ENCODE measurements at regions not wholly inside any gene's neighbourhood (a gene's known extent, or its start where the extent isn't known, plus 50 kb on each side); places are given as distances from the start of the nearest gene placed in this dataset.
"Not testable (repeated sequence)": the region's sequence is repeated elsewhere in the genome, so short reads cannot be mapped to it uniquely, and the experiment has no call there.

- no peak for DNase-seq (ENCODE audit: low read depth in 2 of 2)
Observed at GRCh38 chr6:144475411-144475810, 190.3 kb downstream of the UTRN start.

DNA sequence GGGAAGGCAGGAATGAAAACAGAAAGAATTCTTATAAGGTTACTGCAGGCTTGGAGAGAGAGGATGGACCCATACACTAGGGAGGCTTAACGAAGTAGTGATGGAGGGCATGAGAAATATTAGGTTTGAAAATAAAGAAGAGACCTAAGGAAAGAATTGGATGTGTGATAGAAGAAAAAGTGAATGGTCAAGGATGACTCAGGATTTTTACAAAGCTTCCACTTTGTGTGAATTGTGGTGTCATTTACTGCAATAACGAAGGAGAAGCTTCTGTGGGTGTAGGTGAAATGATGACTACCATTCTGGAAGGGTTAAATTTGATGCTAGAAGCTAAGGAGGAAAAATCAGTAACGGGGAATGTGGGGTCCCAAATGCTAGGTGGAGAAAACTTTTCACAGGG, 191.2 kb downstream of the UTRN start:
- DNase-seq (ENCODE audit: low read depth in 2 of 2), result no peak

GRCh38 chr6:144477396-144477795, 192.3 kb downstream of the UTRN start:
- DNase-seq (ENCODE audit: low read depth in 2 of 2), result no peak

DNA sequence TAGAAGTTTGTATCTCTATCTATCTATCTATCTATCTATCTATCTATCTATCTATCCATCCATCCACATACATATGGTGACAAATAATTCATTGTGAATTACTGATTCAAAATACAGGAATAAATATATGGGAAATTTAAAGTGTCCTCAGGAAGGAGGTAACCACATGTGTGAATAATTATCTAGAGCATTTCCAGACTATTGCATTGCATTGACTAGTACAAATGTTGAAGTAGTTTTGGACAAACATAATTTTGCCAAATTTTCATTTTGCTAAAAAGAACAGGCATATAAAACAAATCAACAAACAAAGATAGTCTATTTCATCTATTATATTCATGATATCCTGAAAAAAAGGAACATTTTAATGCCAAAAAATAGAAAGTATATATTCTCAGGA, 192.7 kb downstream of the UTRN start:
- no peak for DNase-seq (ENCODE audit: low read depth in 2 of 2)

- no peak for DNase-seq (ENCODE audit: low read depth in 2 of 2)
Observed at GRCh38 chr6:144478483-144478882, 193.3 kb downstream of the UTRN start.

DNA sequence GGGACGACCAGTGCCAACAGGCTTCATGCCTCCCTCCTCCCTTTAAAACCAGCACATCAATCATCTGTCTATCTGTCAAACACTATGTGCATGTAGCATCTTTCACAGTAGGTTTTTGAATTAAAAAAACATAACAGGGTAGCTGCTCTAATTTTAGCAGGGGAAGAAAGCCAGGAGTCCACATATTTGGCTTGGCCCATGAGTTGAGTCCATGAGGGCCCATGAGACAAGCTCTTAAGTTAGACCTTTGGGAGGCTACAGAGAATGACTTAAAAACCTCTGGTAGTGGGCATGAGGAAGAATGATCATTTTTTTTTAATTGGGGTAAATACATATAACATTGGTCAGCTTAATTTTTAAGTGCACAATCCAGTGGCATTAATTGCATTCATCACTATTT, 194.9 kb downstream of the UTRN start:
- DNase-seq (ENCODE audit: low read depth in 2 of 2), result no peak

DNA sequence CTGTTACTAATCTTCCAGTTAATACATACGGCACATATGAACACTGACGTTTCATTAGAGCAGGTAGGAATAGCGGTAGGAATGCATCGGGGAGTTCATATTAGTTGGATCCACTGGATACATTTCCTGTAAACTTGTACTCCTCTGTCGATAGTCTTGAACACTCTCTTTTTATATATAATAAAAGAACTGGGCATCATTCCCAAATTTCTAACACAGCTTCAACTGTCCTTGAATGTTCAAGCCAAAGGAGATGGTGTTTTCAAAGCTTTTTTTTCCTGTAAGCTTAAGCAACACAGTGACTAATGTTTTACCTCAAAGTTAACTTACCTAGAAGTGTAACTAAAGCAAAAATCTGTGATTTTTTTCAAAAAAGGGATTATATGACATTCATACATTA, 195.3 kb downstream of the UTRN start:
- DNase-seq (ENCODE audit: low read depth in 2 of 2), result no peak

GRCh38 chr6:144481527-144481926, 196.4 kb downstream of the UTRN start:
- DNase-seq (ENCODE audit: low read depth in 2 of 2), result no peak

DNA sequence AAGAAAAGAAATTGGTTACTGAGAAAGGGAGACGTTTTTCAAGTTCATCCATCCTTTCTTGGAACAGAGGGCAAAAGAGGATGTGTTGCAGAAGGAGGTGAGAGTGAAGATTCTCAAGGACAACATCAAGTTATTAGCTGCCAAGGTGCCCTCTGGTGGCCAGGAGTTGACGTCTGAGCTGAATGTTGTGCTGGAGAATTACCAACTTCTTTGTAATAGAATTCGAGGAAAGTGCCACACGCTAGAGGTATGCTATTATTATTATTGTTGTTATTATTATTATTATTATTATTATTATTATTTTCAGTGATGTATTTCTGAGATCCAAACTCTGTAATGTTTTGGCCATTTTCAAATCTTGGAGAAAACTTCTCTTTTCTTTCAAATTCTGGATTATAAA, 197.0 kb downstream of the UTRN start:
- peak; percentile 32 to 65 for DNase-seq (ENCODE audit: low read depth in 2 of 2)

DNA sequence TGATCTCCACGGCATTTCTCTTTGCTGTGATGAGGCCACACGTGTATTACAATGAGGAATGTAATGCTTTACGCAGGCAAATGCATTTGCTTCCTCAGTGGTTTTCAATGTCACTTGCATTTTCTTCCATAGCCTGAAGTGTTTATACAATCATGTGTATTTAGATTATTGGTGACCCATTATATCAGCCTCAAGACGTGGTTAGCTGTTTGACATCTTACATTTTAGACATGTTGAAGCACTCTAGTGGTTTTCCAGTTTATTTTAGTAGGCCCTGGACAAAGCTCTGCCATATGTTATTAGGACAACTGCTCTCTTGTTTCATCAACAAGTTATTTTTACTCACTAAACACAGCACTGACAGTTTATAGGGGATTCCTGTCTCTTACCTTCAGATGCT, 200.4 kb downstream of the UTRN start:
- DNase-seq (ENCODE audit: low read depth in 2 of 2), result no peak

DNA sequence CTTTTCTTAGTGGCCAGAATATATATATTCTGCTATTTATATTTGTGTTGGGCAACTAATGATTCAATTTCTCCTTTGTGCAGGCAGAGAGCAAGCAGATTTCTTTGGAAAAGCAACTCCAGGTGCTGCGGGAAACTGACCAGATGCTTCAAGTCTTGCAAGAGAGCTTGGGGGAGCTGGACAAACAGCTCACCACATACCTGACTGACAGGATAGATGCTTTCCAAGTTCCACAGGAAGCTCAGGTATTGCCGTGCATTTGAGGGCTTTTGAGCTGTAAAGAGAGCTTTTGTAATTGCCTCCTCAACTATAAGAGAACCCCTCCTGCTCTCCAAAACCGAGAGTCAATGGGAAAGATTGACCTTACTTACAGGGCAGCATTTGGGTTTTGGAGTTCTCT, 203.5 kb downstream of the UTRN start:
- DNase-seq (ENCODE audit: low read depth in 2 of 2), result no peak

DNA sequence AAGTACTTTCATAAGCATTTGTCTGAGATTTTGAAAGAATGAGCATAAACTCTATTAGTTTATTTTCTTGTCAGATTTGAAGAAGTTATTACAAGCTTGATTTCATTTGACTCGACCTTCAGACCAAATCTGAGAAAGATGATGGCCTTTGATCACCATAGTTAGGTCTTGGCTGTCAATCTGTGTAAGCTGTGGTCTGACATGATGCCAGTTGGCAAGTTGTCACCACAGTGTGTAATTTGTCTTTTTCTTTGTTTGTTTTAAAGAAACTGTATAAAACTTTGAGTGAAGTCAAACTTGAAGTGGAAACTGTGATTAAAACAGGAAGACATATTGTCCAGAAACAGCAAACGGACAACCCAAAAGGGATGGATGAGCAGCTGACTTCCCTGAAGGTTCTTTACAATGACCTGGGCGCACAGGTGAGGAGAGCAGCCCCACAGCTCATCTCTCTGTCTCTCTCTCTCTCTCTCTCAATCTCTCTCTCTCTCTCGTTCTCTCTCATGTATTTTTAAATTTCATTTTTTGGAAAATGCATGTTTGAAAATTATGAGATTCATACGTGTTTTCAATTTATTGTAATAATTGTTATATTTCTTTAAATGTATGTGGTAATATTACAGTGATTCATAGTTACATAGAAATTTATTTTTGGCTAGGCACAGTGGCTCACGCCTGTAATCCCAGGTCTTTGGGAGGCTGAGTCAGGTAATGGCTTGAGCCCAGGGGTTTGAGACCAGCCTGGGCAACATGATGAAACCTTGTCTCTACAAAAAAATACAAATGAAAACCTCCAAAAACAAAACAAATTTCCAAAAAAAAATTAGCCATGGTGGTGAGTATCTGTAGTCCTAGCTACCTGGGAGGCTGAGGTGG, 208.1 kb downstream of the UTRN start:
- DNase-seq (ENCODE audit: low read depth in 2 of 2), result no peak

DNA sequence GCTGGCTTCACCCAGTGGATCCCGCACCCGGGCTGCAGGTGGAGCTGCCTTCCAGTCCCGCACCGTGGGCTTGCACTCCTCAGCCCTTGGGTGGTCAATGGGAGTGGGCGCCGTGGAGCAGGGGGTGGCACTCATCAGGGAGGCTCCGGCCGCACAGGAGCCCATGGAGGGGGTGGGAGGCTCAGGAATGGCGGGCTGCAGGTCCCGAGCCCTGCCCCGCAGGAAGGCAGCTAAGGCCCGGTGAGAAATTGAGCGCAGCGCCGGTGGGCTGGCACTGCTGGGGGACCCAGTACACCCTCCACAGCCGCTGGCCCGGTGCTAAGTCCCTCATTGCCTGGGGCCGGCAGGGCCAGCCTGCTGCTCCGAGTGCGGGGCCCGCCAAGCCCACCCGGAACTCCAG, 209.9 kb downstream of the UTRN start:
- not testable (repeated sequence) for DNase-seq (ENCODE audit: low read depth in 2 of 2)

- no peak for DNase-seq (ENCODE audit: low read depth in 2 of 2)
Observed at GRCh38 chr6:144497650-144498049, 212.5 kb downstream of the UTRN start.

DNA sequence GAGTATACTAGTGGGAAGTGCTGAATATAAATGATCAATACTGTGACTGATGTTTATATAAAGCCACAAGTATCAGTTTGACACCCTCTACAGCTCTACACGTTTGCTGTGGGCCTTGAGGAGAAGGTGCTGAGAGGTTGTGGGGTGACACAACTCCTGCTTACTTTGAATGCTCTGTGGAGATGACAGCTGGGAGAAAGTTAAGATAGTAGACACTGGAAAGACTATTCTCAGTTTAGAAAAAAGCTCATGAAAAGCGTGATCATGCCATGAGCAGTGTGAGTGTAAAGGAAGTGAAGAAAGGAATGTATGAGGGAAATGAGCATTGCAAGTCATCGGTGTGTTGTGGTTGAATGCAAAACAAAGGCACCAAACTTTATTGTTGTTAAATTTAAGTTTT, 215.8 kb downstream of the UTRN start:
- no peak for DNase-seq (ENCODE audit: low read depth in 2 of 2)

- not testable (repeated sequence) for DNase-seq (ENCODE audit: low read depth in 2 of 2)
Observed at GRCh38 chr6:144505214-144505613, 220.1 kb downstream of the UTRN start.

DNA sequence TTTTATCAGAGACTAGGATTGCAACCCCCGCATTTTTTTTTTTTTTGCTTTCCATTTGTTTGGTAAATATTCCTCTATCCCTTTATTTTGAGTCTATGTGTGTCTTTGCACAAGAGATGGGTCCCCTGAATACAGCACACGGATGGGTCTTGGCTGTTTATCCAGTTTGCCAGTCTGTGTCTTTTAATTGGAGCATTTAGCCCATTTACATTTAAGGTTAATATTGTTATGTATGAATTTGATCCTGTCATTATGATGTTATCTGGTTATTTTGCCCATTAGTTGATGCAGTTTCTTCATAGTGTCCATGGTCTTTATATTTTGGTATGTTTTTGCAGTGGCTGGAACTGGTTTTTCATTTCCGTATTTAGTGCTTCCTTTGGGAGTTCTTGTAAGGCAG, 220.9 kb downstream of the UTRN start:
- DNase-seq (ENCODE audit: low read depth in 2 of 2), result not testable (repeated sequence)

DNA sequence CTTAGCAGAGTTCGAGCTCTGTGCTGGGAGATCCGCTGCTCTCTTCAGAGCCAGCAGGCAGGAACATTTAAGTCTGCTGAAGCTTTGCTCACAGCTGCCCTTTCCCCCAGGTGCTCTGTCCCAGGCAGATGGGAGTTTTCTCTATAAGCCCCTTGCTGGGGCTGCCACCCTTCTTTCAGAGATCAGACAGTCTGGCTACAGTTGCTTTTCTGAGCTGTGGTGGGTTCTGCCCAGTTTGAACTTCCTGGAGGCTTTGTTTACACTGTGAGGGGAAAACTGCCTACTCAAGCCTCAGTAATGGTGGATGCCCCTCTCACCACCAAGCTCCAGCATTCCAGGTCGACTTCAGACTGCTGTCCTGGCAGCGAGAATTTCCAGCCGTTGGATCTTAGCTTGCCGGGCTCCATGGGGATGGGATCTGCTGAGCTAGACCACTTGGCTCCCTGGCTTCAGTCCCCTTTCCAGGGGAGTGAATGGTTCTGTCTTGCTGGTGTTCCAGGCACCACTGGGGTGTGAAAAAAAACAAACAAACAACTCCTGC, 222.7 kb downstream of the UTRN start:
- DNase-seq (ENCODE audit: low read depth in 2 of 2), result not testable (repeated sequence)

DNA sequence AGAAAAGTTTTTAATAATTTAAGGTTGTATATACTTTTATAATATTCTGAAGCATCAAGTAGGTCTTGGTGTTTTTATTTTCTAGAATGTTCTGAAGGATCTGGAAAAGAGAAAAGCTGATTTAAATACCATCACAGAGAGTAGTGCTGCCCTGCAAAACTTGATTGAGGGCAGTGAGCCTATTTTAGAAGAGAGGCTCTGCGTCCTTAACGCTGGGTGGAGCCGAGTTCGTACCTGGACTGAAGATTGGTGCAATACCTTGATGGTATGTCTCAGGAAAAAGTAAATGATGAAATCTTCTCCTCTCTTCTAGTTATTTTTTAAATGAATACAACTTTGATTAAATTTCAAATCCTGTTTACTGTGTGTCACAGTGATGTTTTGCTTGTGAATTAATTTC, 225.7 kb downstream of the UTRN start:
- DNase-seq (ENCODE audit: low read depth in 2 of 2), result no peak

DNA sequence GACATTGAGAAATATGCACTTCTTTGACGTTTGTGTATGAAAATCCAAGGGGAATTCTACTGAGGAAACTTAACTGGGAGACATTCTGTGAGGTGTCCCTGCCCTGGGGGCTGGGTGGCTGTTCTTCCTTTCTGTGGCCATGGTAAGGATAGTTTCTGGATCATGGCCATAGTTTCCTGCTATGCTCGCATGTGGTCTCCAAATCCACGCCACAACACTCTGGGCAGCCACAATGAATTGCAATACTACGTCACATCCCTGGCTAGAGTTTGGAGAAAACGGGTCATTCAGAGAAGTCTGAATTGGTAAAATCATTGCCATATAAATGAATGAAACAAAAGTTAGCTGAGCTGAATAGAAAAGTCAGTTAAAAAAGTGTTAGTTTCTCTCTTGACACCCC, 230.6 kb downstream of the UTRN start:
- no peak for DNase-seq (ENCODE audit: low read depth in 2 of 2)

- DNase-seq (ENCODE audit: low read depth in 2 of 2), result no peak
Observed at GRCh38 chr6:144519426-144519825, 234.3 kb downstream of the UTRN start.

GRCh38 chr6:144528743-144529425, 243.7 kb downstream of the UTRN start:
- DNase-seq (ENCODE audit: low read depth in 2 of 2), result no peak

- DNase-seq (ENCODE audit: low read depth in 2 of 2), result no peak
Observed at GRCh38 chr6:144530118-144530517, 245.0 kb downstream of the UTRN start.
